ENCODE measurements at regions not wholly inside any gene's neighbourhood (a gene's known extent, or its start where the extent isn't known, plus 50 kb on each side); places are given as distances from the start of the nearest gene placed in this dataset.

GRCh38 chr6:93554018-93554417 lies 134.7 kb upstream of the EPHA7 start:
- Histone ChIP-seq H3K36me3 (ENCODE audit: control insufficient read depth, insufficient read depth, low read length) (no peaks in the 10 kb centered on the region), H3K4me1 (ENCODE audit: control insufficient read depth, insufficient read depth, low read length, poor library complexity, severe bottlenecking) (no peaks in the 10 kb centered on the region), H3K9me3 (ENCODE audit: control insufficient read depth, low read length) (no peaks in the 10 kb centered on the region), H3K4me3 (ENCODE audit: extremely low read depth, insufficient read depth, low read length, poor library complexity, severe bottlenecking) (no peak overlapping the region), H3K27ac (ENCODE audit: low read depth, low read length, severe bottlenecking) (no peak overlapping the region)
- WGBS, 2 experiments (ENCODE audit: insufficient coverage in 2 of 2): no CpG with 5 or more reads among the region's 2 CpGs

GRCh38 chr6:93550551-93551276 lies 131.4 kb upstream of the EPHA7 start:
- Histone ChIP-seq H3K27ac (ENCODE audit: low read depth, low read length, severe bottlenecking) (no peak overlapping the region), H3K9me3 (ENCODE audit: control insufficient read depth, low read length) (no peaks in the 10 kb centered on the region)

GRCh38 chr6:93549868-93550267 lies 130.5 kb upstream of the EPHA7 start:
- Histone ChIP-seq H3K4me1 (ENCODE audit: control insufficient read depth, insufficient read depth, low read length, poor library complexity, severe bottlenecking) (no peaks in the 10 kb centered on the region), H3K36me3 (ENCODE audit: control insufficient read depth, insufficient read depth, low read length) (no peaks in the 10 kb centered on the region), H3K27ac (ENCODE audit: low read depth, low read length, severe bottlenecking) (no peak overlapping the region), H3K4me3 (ENCODE audit: extremely low read depth, insufficient read depth, low read length, poor library complexity, severe bottlenecking) (no peak overlapping the region), H3K9me3 (ENCODE audit: control insufficient read depth, low read length) (no peaks in the 10 kb centered on the region)
- WGBS, 2 experiments (ENCODE audit: insufficient coverage in 2 of 2): 87 to 100% methylated on average over 1 of the region's 2 CpGs

More at GRCh38 chr6:93550551-93551276, 131.4 kb upstream of the EPHA7 start:
- H3K36me3 ChIP-seq (ENCODE audit: control insufficient read depth, insufficient read depth, low read length): no peaks in the 10 kb centered on the region
- no peak overlapping the region for H3K4me3 ChIP-seq (ENCODE audit: extremely low read depth, insufficient read depth, low read length, poor library complexity, severe bottlenecking)
- no peaks in the 10 kb centered on the region for H3K4me1 ChIP-seq (ENCODE audit: control insufficient read depth, insufficient read depth, low read length, poor library complexity, severe bottlenecking)

- WGBS, 2 experiments (ENCODE audit: insufficient coverage in 2 of 2): no CpG with 5 or more reads among the region's 6 CpGs
- Histone ChIP-seq H3K36me3 (ENCODE audit: control insufficient read depth, insufficient read depth, low read length) (no peaks in the 10 kb centered on the region), H3K27ac (ENCODE audit: low read depth, low read length, severe bottlenecking) (no peak overlapping the region), H3K4me3 (ENCODE audit: extremely low read depth, insufficient read depth, low read length, poor library complexity, severe bottlenecking) (no peak overlapping the region), H3K4me1 (ENCODE audit: control insufficient read depth, insufficient read depth, low read length, poor library complexity, severe bottlenecking) (no peaks in the 10 kb centered on the region), H3K9me3 (ENCODE audit: control insufficient read depth, low read length) (no peaks in the 10 kb centered on the region)
Observed at GRCh38 chr6:93524671-93525451, 105.5 kb upstream of the EPHA7 start.

GRCh38 chr6:93523365-93523764 lies 104.0 kb upstream of the EPHA7 start:
- Histone ChIP-seq H3K4me3 (ENCODE audit: extremely low read depth, insufficient read depth, low read length, poor library complexity, severe bottlenecking) (no peak overlapping the region), H3K9me3 (ENCODE audit: control insufficient read depth, low read length) (no peaks in the 10 kb centered on the region), H3K27ac (ENCODE audit: low read depth, low read length, severe bottlenecking) (no peak overlapping the region), H3K4me1 (ENCODE audit: control insufficient read depth, insufficient read depth, low read length, poor library complexity, severe bottlenecking) (no peaks in the 10 kb centered on the region), H3K36me3 (ENCODE audit: control insufficient read depth, insufficient read depth, low read length) (no peaks in the 10 kb centered on the region)
- WGBS, 2 experiments (ENCODE audit: insufficient coverage in 2 of 2): 79 to 83% methylated on average over 1 of the region's 1 CpG

GRCh38 chr6:93516441-93516840 lies 97.1 kb upstream of the EPHA7 start:
- H3K9me3 ChIP-seq (ENCODE audit: control insufficient read depth, low read length): no peaks in the 10 kb centered on the region
- no CpG with 5 or more reads among the region's 2 CpGs for WGBS, 2 experiments (ENCODE audit: insufficient coverage in 2 of 2)
- H3K4me1 ChIP-seq (ENCODE audit: control insufficient read depth, insufficient read depth, low read length, poor library complexity, severe bottlenecking): no peaks in the 10 kb centered on the region
- no peak overlapping the region for H3K4me3 ChIP-seq (ENCODE audit: extremely low read depth, insufficient read depth, low read length, poor library complexity, severe bottlenecking)
- no peaks in the 10 kb centered on the region for H3K36me3 ChIP-seq (ENCODE audit: control insufficient read depth, insufficient read depth, low read length)
- no peak overlapping the region for H3K27ac ChIP-seq (ENCODE audit: low read depth, low read length, severe bottlenecking)

GRCh38 chr6:93515736-93516135 lies 96.4 kb upstream of the EPHA7 start:
- no peaks in the 10 kb centered on the region for H3K36me3 ChIP-seq (ENCODE audit: control insufficient read depth, insufficient read depth, low read length)
- no peaks in the 10 kb centered on the region for H3K4me1 ChIP-seq (ENCODE audit: control insufficient read depth, insufficient read depth, low read length, poor library complexity, severe bottlenecking)
- H3K27ac ChIP-seq (ENCODE audit: low read depth, low read length, severe bottlenecking): no peak overlapping the region
- whole genome bisulfite sequencing, 2 experiments (ENCODE audit: insufficient coverage in 2 of 2): no CpG with 5 or more reads among the region's 2 CpGs
- no peak overlapping the region for H3K4me3 ChIP-seq (ENCODE audit: extremely low read depth, insufficient read depth, low read length, poor library complexity, severe bottlenecking)
- no peaks in the 10 kb centered on the region for H3K9me3 ChIP-seq (ENCODE audit: control insufficient read depth, low read length)

GRCh38 chr6:93498713-93499112 lies 79.4 kb upstream of the EPHA7 start:
- H3K27ac ChIP-seq (ENCODE audit: low read depth, low read length, severe bottlenecking): no peak overlapping the region
- peaks cover 6% of the 10 kb centered on the region for H3K9me3 ChIP-seq (ENCODE audit: control insufficient read depth, low read length)
- WGBS, 2 experiments (ENCODE audit: insufficient coverage in 2 of 2): 90% methylated on average over 2 of the region's 4 CpGs; no CpG with 5 or more reads in 1 of the 2 experiments
- H3K36me3 ChIP-seq (ENCODE audit: control insufficient read depth, insufficient read depth, low read length): no peaks in the 10 kb centered on the region
- no peak overlapping the region for H3K4me3 ChIP-seq (ENCODE audit: extremely low read depth, insufficient read depth, low read length, poor library complexity, severe bottlenecking)
- peaks cover 9% of the 10 kb centered on the region for H3K4me1 ChIP-seq (ENCODE audit: control insufficient read depth, insufficient read depth, low read length, poor library complexity, severe bottlenecking)

GRCh38 chr6:93496548-93496947 lies 77.2 kb upstream of the EPHA7 start:
- Histone ChIP-seq H3K4me1 (ENCODE audit: control insufficient read depth, insufficient read depth, low read length, poor library complexity, severe bottlenecking) (peaks cover 9% of the 10 kb centered on the region), H3K27ac (ENCODE audit: low read depth, low read length, severe bottlenecking) (no peak overlapping the region), H3K36me3 (ENCODE audit: control insufficient read depth, insufficient read depth, low read length) (no peaks in the 10 kb centered on the region), H3K4me3 (ENCODE audit: extremely low read depth, insufficient read depth, low read length, poor library complexity, severe bottlenecking) (no peak overlapping the region), H3K9me3 (ENCODE audit: control insufficient read depth, low read length) (peaks cover under 1% of the 10 kb centered on the region)
- WGBS, 2 experiments (ENCODE audit: insufficient coverage in 2 of 2): no CpG with 5 or more reads among the region's 2 CpGs

- Histone ChIP-seq H3K9me3 (ENCODE audit: control insufficient read depth, low read length) (no peaks in the 10 kb centered on the region), H3K4me1 (ENCODE audit: control insufficient read depth, insufficient read depth, low read length, poor library complexity, severe bottlenecking) (peaks cover 9% of the 10 kb centered on the region)
- 100% methylated on average over 1 of the region's 3 CpGs; no CpG with 5 or more reads in 1 of the 2 experiments for WGBS, 2 experiments (ENCODE audit: insufficient coverage in 2 of 2)
Observed at GRCh38 chr6:93494057-93494456, 74.7 kb upstream of the EPHA7 start.

GRCh38 chr6:93474733-93475179 lies 55.4 kb upstream of the EPHA7 start:
- H3K9me3 ChIP-seq (ENCODE audit: control insufficient read depth, low read length): no peaks in the 10 kb centered on the region
- no peaks in the 10 kb centered on the region for H3K36me3 ChIP-seq (ENCODE audit: control insufficient read depth, insufficient read depth, low read length)
- H3K4me3 ChIP-seq (ENCODE audit: extremely low read depth, insufficient read depth, low read length, poor library complexity, severe bottlenecking): no peak overlapping the region
- WGBS, 2 experiments (ENCODE audit: insufficient coverage in 2 of 2): 100% methylated on average over 3 to 5 of the region's 5 CpGs
- H3K4me1 ChIP-seq (ENCODE audit: control insufficient read depth, insufficient read depth, low read length, poor library complexity, severe bottlenecking): no peaks in the 10 kb centered on the region
- H3K27ac ChIP-seq (ENCODE audit: low read depth, low read length, severe bottlenecking): no peak overlapping the region

More at GRCh38 chr6:93494057-93494456, 74.7 kb upstream of the EPHA7 start:
- Histone ChIP-seq H3K36me3 (ENCODE audit: control insufficient read depth, insufficient read depth, low read length) (no peaks in the 10 kb centered on the region), H3K4me3 (ENCODE audit: extremely low read depth, insufficient read depth, low read length, poor library complexity, severe bottlenecking) (no peak overlapping the region), H3K27ac (ENCODE audit: low read depth, low read length, severe bottlenecking) (no peak overlapping the region)

Data from mesodermal cell (in vitro differentiated cells).